ENCODE measurements at regions not wholly inside any gene's neighbourhood (a gene's known extent, or its start where the extent isn't known, plus 50 kb on each side); places are given as distances from the start of the nearest gene placed in this dataset.
"Not testable (repeated sequence)": the region's sequence is repeated elsewhere in the genome, so short reads cannot be mapped to it uniquely, and the experiment has no call there.

- DNase-seq: no peak
These were observed 89.0 kb upstream of the MLN start for GRCh38 chr6:33892581-33893346.

- DNase-seq: no peak
These were observed 84.9 kb upstream of the MLN start for GRCh38 chr6:33888664-33889200.

GRCh38 chr6:33888183-33888582 is 84.4 kb upstream of the MLN start:
- no peak for DNase-seq

GRCh38 chr6:33886673-33887144 is 82.9 kb upstream of the MLN start:
- no peak for DNase-seq

GRCh38 chr6:33885132-33886057 is 81.6 kb upstream of the MLN start:
- DNase-seq: no peak

- not testable (repeated sequence) for DNase-seq
These were observed 79.8 kb upstream of the MLN start for GRCh38 chr6:33883621-33884020.

- no peak for DNase-seq
These were observed 78.4 kb upstream of the MLN start for GRCh38 chr6:33882154-33882553.

- no peak for DNase-seq
These were observed 77.0 kb upstream of the MLN start for GRCh38 chr6:33880766-33881165.

- DNase-seq: no peak
These were observed 76.4 kb upstream of the MLN start for GRCh38 chr6:33880104-33880678.

GRCh38 chr6:33878562-33878961 is 74.8 kb upstream of the MLN start:
- DNase-seq: no peak

- DNase-seq: no peak
These were observed 74.3 kb upstream of the MLN start for GRCh38 chr6:33877982-33878535.

GRCh38 chr6:33875696-33876095 is 71.9 kb upstream of the MLN start:
- no peak for DNase-seq

- no peak for DNase-seq
These were observed 71.4 kb upstream of the MLN start for GRCh38 chr6:33875141-33875581.

- DNase-seq: no peak
These were observed 70.4 kb upstream of the MLN start for GRCh38 chr6:33874136-33874760.

- no peak for DNase-seq
These were observed 69.0 kb upstream of the MLN start for GRCh38 chr6:33872761-33873160.

GRCh38 chr6:33869826-33870423 is 66.1 kb upstream of the MLN start:
- no peak for DNase-seq

GRCh38 chr6:33869121-33869520 is 65.3 kb upstream of the MLN start:
- DNase-seq: no peak

GRCh38 chr6:33868141-33868540 is 64.3 kb upstream of the MLN start:
- no peak for DNase-seq

- DNase-seq: no peak
These were observed 61.8 kb upstream of the MLN start for GRCh38 chr6:33865478-33866077.

GRCh38 chr6:33863723-33864440 is 60.1 kb upstream of the MLN start:
- DNase-seq: peak; percentile 11 to 38

- no peak for DNase-seq
These were observed 59.3 kb upstream of the MLN start for GRCh38 chr6:33863084-33863483.
